SK-N-SH treated with all-trans-retinoic acid at 6 μM for 48 hours (cell line): ENCODE measurements at regions not wholly inside any gene's neighbourhood (a gene's known extent, or its start where the extent isn't known, plus 50 kb on each side); places are given as distances from the start of the nearest gene placed in this dataset.

Experiments used
- ATAC-seq: fragments of 200-7000 bp; cut with Tn5 transposase; 3 replicates; pipeline ENCODE4 v1.9.1; 2020; ENCODE audit warnings: mild to moderate bottlenecking, moderate library complexity
- ARNTL ChIP-seq: fragments of 450-650 bp; formaldehyde crosslinking; IDR thresholded peaks from 2 replicates; pipeline ENCODE4 v1.5.0; 2020; ENCODE audit warnings: low read depth, mild to moderate bottlenecking, moderate library complexity, borderline replicate concordance
- BACH2 ChIP-seq: fragments of 250-450 bp; sonication (Bioruptor Pico); IDR thresholded peaks from 2 replicates; pipeline ENCODE4 v1.9.0; 2021; ENCODE audit warnings: mild to moderate bottlenecking, borderline replicate concordance
- CSDC2 ChIP-seq: fragments of 250-450 bp; sonication (Bioruptor Pico); IDR thresholded peaks from 2 replicates; pipeline ENCODE4 v1.5.0; 2020; ENCODE audit warnings: mild to moderate bottlenecking, moderate library complexity
- ESRRG ChIP-seq: fragments of 250-450 bp; sonication (Bioruptor Pico); IDR thresholded peaks from 2 replicates; pipeline ENCODE4 v1.6.1; 2021; ENCODE audit warnings: mild to moderate bottlenecking
- GLIS3 ChIP-seq: fragments of 250-450 bp; sonication (Bioruptor Pico); IDR thresholded peaks from 2 replicates; pipeline ENCODE4 v1.5.0; 2020; ENCODE audit warnings: mild to moderate bottlenecking, moderate library complexity
- ISL1 ChIP-seq: fragments of 250-450 bp; sonication (Bioruptor Pico); IDR thresholded peaks from 2 replicates; pipeline ENCODE4 v2.1.2; 2022; ENCODE audit warnings: mild to moderate bottlenecking, moderate library complexity
- OSR1 ChIP-seq: fragments of 250-450 bp; sonication (Bioruptor Pico); IDR thresholded peaks from 2 replicates; pipeline ENCODE4 v1.8.0; 2022; ENCODE audit warnings: moderate library complexity, mild to moderate bottlenecking, inconsistent platforms
- PPARA ChIP-seq: fragments of 250-450 bp; sonication (Bioruptor Pico); IDR thresholded peaks from 2 replicates; pipeline ENCODE4 v1.5.0; 2020; ENCODE audit warnings: mild to moderate bottlenecking, borderline replicate concordance
- RARB ChIP-seq: fragments of 250-450 bp; sonication (Bioruptor Pico); IDR thresholded peaks from 2 replicates; pipeline ENCODE4 v1.8.0; 2021; ENCODE audit warnings: mild to moderate bottlenecking, moderate library complexity
- SNAI2 ChIP-seq: fragments of 250-450 bp; sonication (Bioruptor Pico); IDR thresholded peaks from 2 replicates; pipeline ENCODE4 v1.5.0; 2020; ENCODE audit warnings: mild to moderate bottlenecking, moderate library complexity
- TCF4 ChIP-seq: fragments of 250-450 bp; sonication (Bioruptor Pico); IDR thresholded peaks from 2 replicates; pipeline ENCODE4 v1.8.0; 2021; ENCODE audit warnings: mild to moderate bottlenecking, moderate library complexity, borderline replicate concordance
- TOX ChIP-seq: fragments of 250-450 bp; sonication (Bioruptor Pico); IDR thresholded peaks from 2 replicates; pipeline ENCODE4 v1.8.0; 2021; ENCODE audit warnings: mild to moderate bottlenecking, moderate library complexity, borderline replicate concordance
- ZC3H10 ChIP-seq: fragments of 250-450 bp; sonication (Bioruptor Pico); IDR thresholded peaks from 2 replicates; pipeline ENCODE4 v1.5.1; 2021; ENCODE audit warnings: mild to moderate bottlenecking, moderate library complexity
- ZFP3 ChIP-seq: fragments of 250-450 bp; sonication (Bioruptor Pico); IDR thresholded peaks from 2 replicates; pipeline ENCODE4 v1.5.0; 2020; ENCODE audit warnings: mild to moderate bottlenecking, moderate library complexity
- ZFP30 ChIP-seq: fragments of 450-650 bp; formaldehyde crosslinking; IDR thresholded peaks from 2 replicates; pipeline ENCODE4 v1.5.0; 2022; ENCODE audit warnings: mild to moderate bottlenecking, moderate library complexity
- ZNF565 ChIP-seq: fragments of 450-650 bp; formaldehyde crosslinking; conservative IDR thresholded peaks from 2 replicates; pipeline ENCODE4 v1.5.0; 2020; ENCODE audit warnings: low read depth, mild to moderate bottlenecking, moderate library complexity
- ZNF8 ChIP-seq: fragments of 450-650 bp; formaldehyde crosslinking; IDR thresholded peaks from 2 replicates; pipeline ENCODE4 v1.5.0; 2020; ENCODE audit warnings: mild to moderate bottlenecking, moderate library complexity
- TF ChIP-seq, protein P1 (sequence below): fragments of 250-450 bp; sonication (Bioruptor Pico); IDR thresholded peaks from 2 replicates; pipeline ENCODE4 v1.8.0; 2021; ENCODE audit warnings: low read depth, mild to moderate bottlenecking, moderate library complexity, borderline replicate concordance
- TF ChIP-seq, protein P2 (sequence below): fragments of 250-450 bp; sonication (Bioruptor Pico); IDR thresholded peaks from 2 replicates; pipeline ENCODE4 v1.5.0; 2020; ENCODE audit warnings: mild to moderate bottlenecking, moderate library complexity
- TF ChIP-seq, protein P3 (sequence below): fragments of 250-450 bp; sonication (Bioruptor Pico); IDR thresholded peaks from 2 replicates; pipeline ENCODE4 v1.5.1; 2021; ENCODE audit warnings: mild to moderate bottlenecking, moderate library complexity
- TF ChIP-seq, protein P4 (sequence below): fragments of 250-450 bp; sonication (Bioruptor Pico); IDR thresholded peaks from 2 replicates; pipeline ENCODE4 v1.8.0; 2020; ENCODE audit warnings: mild to moderate bottlenecking, moderate library complexity, borderline replicate concordance
- TF ChIP-seq, protein P5 (sequence below): fragments of 250-450 bp; sonication (Bioruptor Pico); IDR thresholded peaks from 2 replicates; pipeline ENCODE4 v1.5.1; 2020; ENCODE audit warnings: low read depth, mild to moderate bottlenecking, moderate library complexity

DNA sequence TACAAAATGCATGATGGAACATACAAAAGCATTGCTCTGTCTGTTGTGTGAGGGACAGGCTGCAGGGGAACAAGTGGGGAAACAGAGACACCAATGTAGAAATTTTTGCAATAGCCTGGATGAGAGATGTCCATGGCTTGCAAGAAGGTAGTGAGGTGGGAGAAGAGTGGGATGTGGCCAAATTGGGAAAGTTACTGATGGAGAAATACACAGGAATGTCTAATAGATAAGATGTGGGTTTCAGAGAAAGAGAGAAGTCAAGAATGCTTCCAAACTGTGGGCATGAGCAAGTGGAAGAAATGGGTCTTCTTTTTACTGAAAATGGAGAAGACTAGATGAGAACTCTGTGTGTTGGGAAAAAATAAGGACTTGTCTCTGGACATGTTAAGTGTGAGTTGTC lies 592.7 kb downstream of the TNS3 start:
- TF ChIP-seq ZFP3 (no peak), ZNF565 (no peak), SNAI2 (no peak), ZNF8 (CRISPR knock-in tag) (no peak), ESRRG (CRISPR knock-in tag) (no peak), TOX (CRISPR knock-in tag) (no peak), ZC3H10 (CRISPR knock-in tag) (no peak), PPARA (CRISPR knock-in tag) (no peak), BACH2 (no peak), ZFP30 (CRISPR knock-in tag) (no peak)
- TF ChIP-seq, protein P1, sequence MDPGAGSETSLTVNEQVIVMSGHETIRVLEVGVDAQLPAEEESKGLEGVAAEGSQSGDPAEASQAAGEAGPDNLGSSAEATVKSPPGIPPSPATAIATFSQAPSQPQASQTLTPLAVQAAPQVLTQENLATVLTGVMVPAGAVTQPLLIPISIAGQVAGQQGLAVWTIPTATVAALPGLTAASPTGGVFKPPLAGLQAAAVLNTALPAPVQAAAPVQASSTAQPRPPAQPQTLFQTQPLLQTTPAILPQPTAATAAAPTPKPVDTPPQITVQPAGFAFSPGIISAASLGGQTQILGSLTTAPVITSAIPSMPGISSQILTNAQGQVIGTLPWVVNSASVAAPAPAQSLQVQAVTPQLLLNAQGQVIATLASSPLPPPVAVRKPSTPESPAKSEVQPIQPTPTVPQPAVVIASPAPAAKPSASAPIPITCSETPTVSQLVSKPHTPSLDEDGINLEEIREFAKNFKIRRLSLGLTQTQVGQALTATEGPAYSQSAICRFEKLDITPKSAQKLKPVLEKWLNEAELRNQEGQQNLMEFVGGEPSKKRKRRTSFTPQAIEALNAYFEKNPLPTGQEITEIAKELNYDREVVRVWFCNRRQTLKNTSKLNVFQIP (CRISPR knock-in tag), result no peak
- TF ChIP-seq, protein P2, sequence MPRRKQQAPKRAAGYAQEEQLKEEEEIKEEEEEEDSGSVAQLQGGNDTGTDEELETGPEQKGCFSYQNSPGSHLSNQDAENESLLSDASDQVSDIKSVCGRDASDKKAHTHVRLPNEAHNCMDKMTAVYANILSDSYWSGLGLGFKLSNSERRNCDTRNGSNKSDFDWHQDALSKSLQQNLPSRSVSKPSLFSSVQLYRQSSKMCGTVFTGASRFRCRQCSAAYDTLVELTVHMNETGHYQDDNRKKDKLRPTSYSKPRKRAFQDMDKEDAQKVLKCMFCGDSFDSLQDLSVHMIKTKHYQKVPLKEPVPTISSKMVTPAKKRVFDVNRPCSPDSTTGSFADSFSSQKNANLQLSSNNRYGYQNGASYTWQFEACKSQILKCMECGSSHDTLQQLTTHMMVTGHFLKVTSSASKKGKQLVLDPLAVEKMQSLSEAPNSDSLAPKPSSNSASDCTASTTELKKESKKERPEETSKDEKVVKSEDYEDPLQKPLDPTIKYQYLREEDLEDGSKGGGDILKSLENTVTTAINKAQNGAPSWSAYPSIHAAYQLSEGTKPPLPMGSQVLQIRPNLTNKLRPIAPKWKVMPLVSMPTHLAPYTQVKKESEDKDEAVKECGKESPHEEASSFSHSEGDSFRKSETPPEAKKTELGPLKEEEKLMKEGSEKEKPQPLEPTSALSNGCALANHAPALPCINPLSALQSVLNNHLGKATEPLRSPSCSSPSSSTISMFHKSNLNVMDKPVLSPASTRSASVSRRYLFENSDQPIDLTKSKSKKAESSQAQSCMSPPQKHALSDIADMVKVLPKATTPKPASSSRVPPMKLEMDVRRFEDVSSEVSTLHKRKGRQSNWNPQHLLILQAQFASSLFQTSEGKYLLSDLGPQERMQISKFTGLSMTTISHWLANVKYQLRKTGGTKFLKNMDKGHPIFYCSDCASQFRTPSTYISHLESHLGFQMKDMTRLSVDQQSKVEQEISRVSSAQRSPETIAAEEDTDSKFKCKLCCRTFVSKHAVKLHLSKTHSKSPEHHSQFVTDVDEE (CRISPR knock-in tag), result no peak
- TF ChIP-seq, protein P3, sequence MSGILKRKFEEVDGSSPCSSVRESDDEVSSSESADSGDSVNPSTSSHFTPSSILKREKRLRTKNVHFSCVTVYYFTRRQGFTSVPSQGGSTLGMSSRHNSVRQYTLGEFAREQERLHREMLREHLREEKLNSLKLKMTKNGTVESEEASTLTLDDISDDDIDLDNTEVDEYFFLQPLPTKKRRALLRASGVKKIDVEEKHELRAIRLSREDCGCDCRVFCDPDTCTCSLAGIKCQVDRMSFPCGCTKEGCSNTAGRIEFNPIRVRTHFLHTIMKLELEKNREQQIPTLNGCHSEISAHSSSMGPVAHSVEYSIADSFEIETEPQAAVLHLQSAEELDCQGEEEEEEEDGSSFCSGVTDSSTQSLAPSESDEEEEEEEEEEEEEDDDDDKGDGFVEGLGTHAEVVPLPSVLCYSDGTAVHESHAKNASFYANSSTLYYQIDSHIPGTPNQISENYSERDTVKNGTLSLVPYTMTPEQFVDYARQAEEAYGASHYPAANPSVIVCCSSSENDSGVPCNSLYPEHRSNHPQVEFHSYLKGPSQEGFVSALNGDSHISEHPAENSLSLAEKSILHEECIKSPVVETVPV (CRISPR knock-in tag), result no peak
- ATAC-seq, result no peak

DNA sequence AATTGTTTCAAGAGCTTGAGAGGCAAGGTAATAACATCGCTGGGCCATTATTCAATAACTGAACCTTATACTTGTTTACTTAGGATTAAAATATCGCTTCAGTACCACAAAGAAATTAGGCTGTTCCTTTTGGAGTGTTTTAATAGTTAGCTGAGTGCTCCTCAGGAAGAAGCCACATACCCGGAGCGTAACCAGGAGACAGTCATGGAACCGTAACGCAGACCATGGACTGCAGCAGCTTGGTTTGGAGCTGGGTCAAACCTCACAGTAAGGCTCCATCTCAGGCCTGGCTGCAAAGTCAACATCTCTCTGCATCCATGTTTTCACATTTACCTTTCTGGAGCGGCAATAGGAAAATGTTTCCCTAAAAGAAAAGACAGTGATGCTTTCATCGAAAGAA lies 599.0 kb downstream of the TNS3 start:
- no peak for TF ChIP-seq GLIS3 (CRISPR knock-in tag)
- TF ChIP-seq ISL1, result no peak
- no peak for TF ChIP-seq CSDC2
- TF ChIP-seq, protein P1 (CRISPR knock-in tag), result no peak
- no peak for TF ChIP-seq ZNF565
- TF ChIP-seq, protein P4, sequence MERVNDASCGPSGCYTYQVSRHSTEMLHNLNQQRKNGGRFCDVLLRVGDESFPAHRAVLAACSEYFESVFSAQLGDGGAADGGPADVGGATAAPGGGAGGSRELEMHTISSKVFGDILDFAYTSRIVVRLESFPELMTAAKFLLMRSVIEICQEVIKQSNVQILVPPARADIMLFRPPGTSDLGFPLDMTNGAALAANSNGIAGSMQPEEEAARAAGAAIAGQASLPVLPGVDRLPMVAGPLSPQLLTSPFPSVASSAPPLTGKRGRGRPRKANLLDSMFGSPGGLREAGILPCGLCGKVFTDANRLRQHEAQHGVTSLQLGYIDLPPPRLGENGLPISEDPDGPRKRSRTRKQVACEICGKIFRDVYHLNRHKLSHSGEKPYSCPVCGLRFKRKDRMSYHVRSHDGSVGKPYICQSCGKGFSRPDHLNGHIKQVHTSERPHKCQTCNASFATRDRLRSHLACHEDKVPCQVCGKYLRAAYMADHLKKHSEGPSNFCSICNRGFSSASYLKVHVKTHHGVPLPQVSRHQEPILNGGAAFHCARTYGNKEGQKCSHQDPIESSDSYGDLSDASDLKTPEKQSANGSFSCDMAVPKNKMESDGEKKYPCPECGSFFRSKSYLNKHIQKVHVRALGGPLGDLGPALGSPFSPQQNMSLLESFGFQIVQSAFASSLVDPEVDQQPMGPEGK (CRISPR knock-in tag), result no peak
- no peak for ATAC-seq

DNA sequence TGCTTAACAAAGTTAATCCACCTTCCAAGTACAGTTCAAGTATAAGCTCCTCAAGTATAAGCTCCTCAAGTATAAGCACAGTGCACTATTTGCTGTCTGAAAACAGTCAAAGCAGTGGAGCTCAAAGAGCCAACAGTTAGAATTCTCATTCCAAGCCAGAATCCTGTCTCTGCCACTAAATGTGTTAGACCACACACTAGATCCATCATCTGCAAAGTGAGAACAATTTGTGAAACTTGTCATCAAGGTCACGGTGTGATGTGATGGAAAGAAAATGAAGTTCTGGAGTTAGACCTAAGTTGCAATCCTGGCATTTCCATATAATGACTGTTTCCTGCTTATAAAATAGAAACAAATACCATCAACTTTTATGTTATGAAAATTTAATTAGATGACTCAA lies 602.5 kb downstream of the TNS3 start:
- ATAC-seq, result no peak
- no peak for TF ChIP-seq GLIS3 (CRISPR knock-in tag)
- no peak for TF ChIP-seq TCF4 (CRISPR knock-in tag)
- TF ChIP-seq, protein P5, sequence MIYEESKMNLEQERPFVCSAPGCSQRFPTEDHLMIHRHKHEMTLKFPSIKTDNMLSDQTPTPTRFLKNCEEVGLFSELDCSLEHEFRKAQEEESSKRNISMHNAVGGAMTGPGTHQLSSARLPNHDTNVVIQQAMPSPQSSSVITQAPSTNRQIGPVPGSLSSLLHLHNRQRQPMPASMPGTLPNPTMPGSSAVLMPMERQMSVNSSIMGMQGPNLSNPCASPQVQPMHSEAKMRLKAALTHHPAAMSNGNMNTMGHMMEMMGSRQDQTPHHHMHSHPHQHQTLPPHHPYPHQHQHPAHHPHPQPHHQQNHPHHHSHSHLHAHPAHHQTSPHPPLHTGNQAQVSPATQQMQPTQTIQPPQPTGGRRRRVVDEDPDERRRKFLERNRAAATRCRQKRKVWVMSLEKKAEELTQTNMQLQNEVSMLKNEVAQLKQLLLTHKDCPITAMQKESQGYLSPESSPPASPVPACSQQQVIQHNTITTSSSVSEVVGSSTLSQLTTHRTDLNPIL, result no peak

DNA sequence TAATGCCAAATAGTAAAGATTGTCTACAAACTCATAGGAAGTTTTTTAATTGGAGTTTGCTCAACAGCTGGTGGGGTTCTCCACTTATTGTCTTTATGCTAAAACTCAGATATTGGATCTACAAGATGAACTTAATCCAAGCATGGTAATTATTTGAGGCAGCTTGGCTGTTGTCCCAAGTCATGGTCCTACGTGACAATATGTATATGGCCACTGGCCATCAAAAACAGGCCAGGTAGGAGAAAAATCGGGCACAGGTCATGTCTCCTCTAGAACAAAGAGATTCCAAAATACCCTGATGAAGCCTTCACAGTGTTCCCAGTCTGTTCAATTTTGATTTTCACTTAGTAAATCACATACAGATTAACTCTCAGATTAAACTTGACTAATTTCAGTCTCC lies 606.4 kb downstream of the TNS3 start:
- no peak for ATAC-seq
- TF ChIP-seq TOX (CRISPR knock-in tag), result no peak
- TF ChIP-seq TCF4 (CRISPR knock-in tag), result no peak
- TF ChIP-seq OSR1 (CRISPR knock-in tag), result no peak
- no peak for TF ChIP-seq RARB (CRISPR knock-in tag)
- TF ChIP-seq ZC3H10 (CRISPR knock-in tag), result no peak
- TF ChIP-seq, protein P2 (CRISPR knock-in tag), result no peak
- TF ChIP-seq ARNTL (CRISPR knock-in tag), result no peak
- TF ChIP-seq ZNF565, result no peak
- TF ChIP-seq PPARA (CRISPR knock-in tag), result no peak
- TF ChIP-seq ESRRG (CRISPR knock-in tag), result no peak
- TF ChIP-seq, protein P5, result no peak
- no peak for TF ChIP-seq CSDC2
